Neural progenitor cell (in vitro differentiated cells): ENCODE measurements at regions not wholly inside any gene's neighbourhood (a gene's known extent, or its start where the extent isn't known, plus 50 kb on each side); places are given as distances from the start of the nearest gene placed in this dataset.

ENCODE experiments used
- CTCF ChIP-seq: fragments of 200-600 bp; sonication (generic); IDR thresholded peaks from 2 replicates; pipeline ENCODE4 v1.5.1; 2017; ENCODE audit warnings: antibody characterized with exemption, mild to moderate bottlenecking
- EZH2 ChIP-seq: fragments of 200-600 bp; sonication (generic); IDR thresholded peaks from 2 replicates; pipeline ENCODE4 v1.6.1; 2017; ENCODE audit warnings: antibody characterized with exemption, mild to moderate bottlenecking, moderate library complexity

- no peak for TF ChIP-seq CTCF
- no peak for TF ChIP-seq EZH2
Observed at GRCh38 chr14:53350429-53350828, 197.3 kb upstream of the DDHD1 start.
